ENCODE measurements at regions not wholly inside any gene's neighbourhood (a gene's known extent, or its start where the extent isn't known, plus 50 kb on each side); places are given as distances from the start of the nearest gene placed in this dataset.

- Histone ChIP-seq H4K20me1 (ENCODE audit: insufficient read depth) (no peaks in the 10 kb centered on the region), H3K36me3 (replicated peaks in 1 of 2; ENCODE audit: control insufficient read depth in 1 of 2, insufficient read depth in 2 of 2, low read length in 1 of 2) (no peaks in the 10 kb centered on the region), H2AFZ (ENCODE audit: low read depth) (no peak overlapping the region), H3K9me3 (no peaks in the 10 kb centered on the region), H3K4me3 (ENCODE audit: low read depth in 2 of 2, low read length in 1 of 2) (no peak overlapping the region), H3K79me2 (ENCODE audit: insufficient read depth) (no peaks in the 10 kb centered on the region), H3K9me2 (no peaks in the 10 kb centered on the region), H3F3A (replicated peaks; ENCODE audit: insufficient read depth) (no peaks in the 10 kb centered on the region), H3K4me1 (ENCODE audit: control insufficient read depth in 1 of 2, insufficient read depth in 2 of 2, low read depth in 1 of 2, low read length in 1 of 2) (no peaks in the 10 kb centered on the region; a peak in 1 of 4 replicates), H3K27ac (ENCODE audit: low read depth in 2 of 2, low read length in 1 of 2) (no peak overlapping the region), H3K9ac (no peak overlapping the region), H3K27me3 (ENCODE audit: insufficient read depth) (0 out of 2 replicates have a peak, but pooled peaks cover under 1% of the 10 kb centered on the region), H3K4me2 (no peak overlapping the region)
- POLR2A ChIA-PET, result interaction anchor here (0.8 to 1.5 kb wide), 2 partner anchors 759 to 763 kb away, joined by 3 to 5 read pairs; no protein-coding TSS in a partner anchor
- CTCF ChIA-PET, result interaction anchor here (0.6 to 4.5 kb wide), 78 partner anchors 10 to 1020 kb away, joined by 3 to 95 read pairs (median 4); partner anchors contain the start of gene USP47
- TF ChIP-seq RXRA (IDR thresholded peaks at IDR 0.05; ENCODE audit: borderline replicate concordance, low read depth) (no peak), CTCF (IDR thresholded peaks at IDR 0.05) (peak; percentile 66), SMC3 (IDR thresholded peaks at IDR 0.05; ENCODE audit: low read depth, low read length) (0 out of 2 replicates have a peak, but pooled peaks have one; percentile 17), RFX5 (IDR thresholded peaks at IDR 0.05; ENCODE audit: low read length) (no peak), RAD21 (IDR thresholded peaks at IDR 0.05; ENCODE audit: low read length) (peak; percentile 67), EZH2phosphoT487 (IDR thresholded peaks at IDR 0.05; ENCODE audit: borderline replicate concordance, low read depth) (no peak), REST (IDR thresholded peaks at IDR 0.05; ENCODE audit: low read depth, low read length) (no peak)
- DNase-seq, result no peak
- 62% methylated on average over 4 of the region's 4 CpGs for WGBS (ENCODE audit: low lambda C conversion rate)
These were observed 55.0 kb upstream of the USP47 start for GRCh38 chr11:11786771-11787170.

- Histone ChIP-seq H3K27ac (ENCODE audit: low read depth in 2 of 2, low read length in 1 of 2) (no peak overlapping the region), H3F3A (replicated peaks; ENCODE audit: insufficient read depth) (no peaks in the 10 kb centered on the region), H3K4me3 (ENCODE audit: low read depth in 2 of 2, low read length in 1 of 2) (no peak overlapping the region), H3K79me2 (ENCODE audit: insufficient read depth) (no peaks in the 10 kb centered on the region), H3K36me3 (replicated peaks in 1 of 2; ENCODE audit: control insufficient read depth in 1 of 2, insufficient read depth in 2 of 2, low read length in 1 of 2) (no peaks in the 10 kb centered on the region), H3K9me2 (no peaks in the 10 kb centered on the region), H3K4me2 (no peak overlapping the region), H3K9me3 (no peaks in the 10 kb centered on the region), H4K20me1 (ENCODE audit: insufficient read depth) (no peaks in the 10 kb centered on the region), H2AFZ (ENCODE audit: low read depth) (no peak overlapping the region), H3K9ac (no peak overlapping the region), H3K27me3 (ENCODE audit: insufficient read depth) (0 out of 2 replicates have a peak, but pooled peaks cover 4% of the 10 kb centered on the region), H3K4me1 (ENCODE audit: control insufficient read depth in 1 of 2, insufficient read depth in 2 of 2, low read depth in 1 of 2, low read length in 1 of 2) (no peaks in the 10 kb centered on the region; a peak in 1 of 4 replicates)
- ChIA-PET CTCF (interaction anchor here (0.7 to 4.5 kb wide), 7 partner anchors 18 to 1015 kb away, joined by 3 to 95 read pairs (median 8); no protein-coding TSS in a partner anchor), POLR2A (no interaction called here)
- 71% methylated on average over 5 of the region's 5 CpGs for WGBS (ENCODE audit: low lambda C conversion rate)
- DNase-seq, result no peak
- TF ChIP-seq REST (IDR thresholded peaks at IDR 0.05; ENCODE audit: low read depth, low read length) (no peak), TAF1 (IDR thresholded peaks at IDR 0.05; ENCODE audit: borderline replicate concordance, low read depth, low read length) (no peak), ELF1 (IDR thresholded peaks at IDR 0.05) (no peak), MEF2A (IDR thresholded peaks at IDR 0.05; ENCODE audit: borderline replicate concordance, low read depth) (no peak), YY1 (IDR thresholded peaks at IDR 0.05; ENCODE audit: low read depth) (no peak), RFX5 (IDR thresholded peaks at IDR 0.05; ENCODE audit: low read length) (no peak), CHD2 (IDR thresholded peaks at IDR 0.05; ENCODE audit: low read length, partially characterized antibody) (no peak), JUND (IDR thresholded peaks at IDR 0.05) (no peak), TEAD4 (IDR thresholded peaks at IDR 0.05; ENCODE audit: borderline replicate concordance, insufficient read depth) (no peak), USF2 (IDR thresholded peaks at IDR 0.05; ENCODE audit: borderline replicate concordance, low read depth, low read length) (no peak), PBX3 (IDR thresholded peaks at IDR 0.05) (no peak)
These were observed 55.5 kb upstream of the USP47 start for GRCh38 chr11:11786234-11786633.

Measured in SK-N-SH (cell line).